ENCODE measurements at regions not wholly inside any gene's neighbourhood (a gene's known extent, or its start where the extent isn't known, plus 50 kb on each side); places are given as distances from the start of the nearest gene placed in this dataset.

DNA sequence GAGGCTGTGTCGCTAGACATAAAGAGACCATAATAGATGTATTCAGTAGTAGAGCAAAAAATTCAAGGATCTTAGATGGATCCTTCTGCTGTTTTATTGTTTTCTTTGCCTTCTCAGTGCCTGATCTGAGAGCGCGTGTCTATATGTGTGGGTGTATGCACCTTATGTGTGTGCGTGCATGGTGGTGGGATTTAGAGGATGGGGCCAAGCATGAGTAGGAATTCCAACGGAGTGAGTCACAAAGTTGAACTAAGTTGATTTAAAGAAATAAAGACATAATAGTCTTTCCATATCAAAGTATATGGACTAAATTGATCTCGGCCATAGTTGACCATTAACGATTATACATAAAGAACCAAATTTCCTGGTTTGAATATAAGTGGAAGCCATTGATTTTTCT is 178.7 kb downstream of the CYYR1 start:
- TF ChIP-seq CTCF (conservative IDR thresholded peaks at IDR 0.05; ENCODE audit: low read depth, low read length), result no peak
- TF ChIP-seq EZH2 (IDR thresholded peaks at IDR 0.05; ENCODE audit: low read length, unreplicated experiment), result no peak
